HG02973 (cell line): ENCODE measurements at regions not wholly inside any gene's neighbourhood (a gene's known extent, or its start where the extent isn't known, plus 50 kb on each side); places are given as distances from the start of the nearest gene placed in this dataset.
A peak's percentile ranks its signal among the peaks of the same experiment; 100 is the strongest.
"Not testable (repeated sequence)": the region's sequence is repeated elsewhere in the genome, so short reads cannot be mapped to it uniquely, and the experiment has no call there.

ENCODE experiments used
- ATAC-seq: cut with Tn5 transposase; IDR thresholded peaks from one replicate; pipeline ENCODE4 v1.9.1; 2021; ENCODE audit warnings: moderate library complexity; ENCODE audit not compliant: unreplicated experiment

- not testable (repeated sequence) for ATAC-seq
Observed at GRCh38 chr2:89947208-89947815, 1255.8 kb downstream of the RPIA start.

GRCh38 chr2:89948102-89948501 is 1256.6 kb downstream of the RPIA start:
- not testable (repeated sequence) for ATAC-seq

GRCh38 chr2:89950807-89951206 is 1259.3 kb downstream of the RPIA start:
- not testable (repeated sequence) for ATAC-seq

GRCh38 chr2:89957236-89957635 is 1265.8 kb downstream of the RPIA start:
- ATAC-seq: not testable (repeated sequence)

- ATAC-seq: not testable (repeated sequence)
Observed at GRCh38 chr2:89959729-89960378, 1268.4 kb downstream of the RPIA start.

- not testable (repeated sequence) for ATAC-seq
Observed at GRCh38 chr2:89960570-89960969, 1269.1 kb downstream of the RPIA start.

GRCh38 chr2:89968567-89968966 is 1277.1 kb downstream of the RPIA start:
- ATAC-seq: peak; percentile 93

- not testable (repeated sequence) for ATAC-seq
Observed at GRCh38 chr2:89969190-89969589, 1277.7 kb downstream of the RPIA start.

GRCh38 chr2:89973849-89974248 is 1282.4 kb downstream of the RPIA start:
- not testable (repeated sequence) for ATAC-seq

GRCh38 chr2:89979826-89980537 is 1288.5 kb downstream of the RPIA start:
- ATAC-seq: not testable (repeated sequence)

GRCh38 chr2:89982246-89982645 is 1290.8 kb downstream of the RPIA start:
- not testable (repeated sequence) for ATAC-seq

- ATAC-seq: not testable (repeated sequence)
Observed at GRCh38 chr2:89985650-89986049, 1294.2 kb downstream of the RPIA start.

- ATAC-seq: not testable (repeated sequence)
Observed at GRCh38 chr2:89986532-89986931, 1295.1 kb downstream of the RPIA start.

GRCh38 chr2:89996779-89997178 is 1305.3 kb downstream of the RPIA start:
- not testable (repeated sequence) for ATAC-seq

GRCh38 chr2:90004553-90004952 is 1313.1 kb downstream of the RPIA start:
- not testable (repeated sequence) for ATAC-seq

- not testable (repeated sequence) for ATAC-seq
Observed at GRCh38 chr2:90010442-90011100, 1319.1 kb downstream of the RPIA start.

GRCh38 chr2:90011101-90011443 is 1319.6 kb downstream of the RPIA start:
- not testable (repeated sequence) for ATAC-seq

GRCh38 chr2:90019908-90020307 is 1328.4 kb downstream of the RPIA start:
- ATAC-seq: not testable (repeated sequence)

- ATAC-seq: not testable (repeated sequence)
Observed at GRCh38 chr2:90021234-90021633, 1329.8 kb downstream of the RPIA start.

GRCh38 chr2:90027231-90027643 is 1335.8 kb downstream of the RPIA start:
- ATAC-seq: not testable (repeated sequence)

GRCh38 chr2:90028381-90029079 is 1337.1 kb downstream of the RPIA start:
- not testable (repeated sequence) for ATAC-seq
